GM13977 (cell line): ENCODE measurements at regions not wholly inside any gene's neighbourhood (a gene's known extent, or its start where the extent isn't known, plus 50 kb on each side); places are given as distances from the start of the nearest gene placed in this dataset.

Source experiments
- DNase-seq: peaks from one replicate; pipeline ENCODE4 v3.0.0; 2012; ENCODE audit warnings: low spot score
- CTCF ChIP-seq: IDR thresholded peaks from 2 replicates; pipeline ENCODE4 v1.5.1; 2012; ENCODE audit warnings: mild to moderate bottlenecking, control low read depth; ENCODE audit not compliant: insufficient read depth; ENCODE audit errors: extremely low read depth, missing control alignments
- in situ Hi-C: fragments of 300-500 bp; cut with MboI; formaldehyde crosslinking; loops from one replicate; pipeline ENCODE4 v1.12.0; 2022; ENCODE audit warnings: low sequenced_read_pairs, low pct_unique_long_range_greater_than_20kb, mixed read lengths, inconsistent platforms; ENCODE audit not compliant: unreplicated experiment

- DNase-seq: no peak
- TF ChIP-seq CTCF: no peak
- in situ Hi-C loops: no loop called here
Observed at GRCh38 chr11:129699711-129700304, 115.8 kb upstream of the TMEM45B start.

GRCh38 chr11:129700701-129701100, 114.9 kb upstream of the TMEM45B start:
- no peak for DNase-seq
- in situ Hi-C loops: no loop called here
- TF ChIP-seq CTCF: no peak

DNA sequence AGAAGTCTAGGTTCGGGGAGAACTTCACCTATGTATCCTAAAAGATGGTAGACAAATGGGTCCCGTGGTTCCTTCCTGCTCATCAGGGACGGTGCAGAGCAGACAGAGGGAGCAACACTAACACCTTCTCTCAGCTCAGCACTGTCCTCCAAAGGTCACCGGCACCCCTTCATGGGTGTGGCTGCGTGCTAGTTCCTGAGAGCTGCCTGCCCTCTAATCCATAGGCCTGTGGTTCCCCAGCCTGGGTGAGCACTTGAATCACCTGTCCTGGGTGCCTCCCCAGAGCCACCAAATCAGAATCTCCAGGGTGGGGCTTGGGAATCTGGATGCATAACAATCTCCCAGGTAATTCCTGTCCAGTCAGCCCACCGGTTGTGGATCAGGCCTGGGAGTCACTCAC, 113.9 kb upstream of the TMEM45B start:
- TF ChIP-seq CTCF: no peak
- DNase-seq: no peak
- in situ Hi-C loops: no loop called here

DNA sequence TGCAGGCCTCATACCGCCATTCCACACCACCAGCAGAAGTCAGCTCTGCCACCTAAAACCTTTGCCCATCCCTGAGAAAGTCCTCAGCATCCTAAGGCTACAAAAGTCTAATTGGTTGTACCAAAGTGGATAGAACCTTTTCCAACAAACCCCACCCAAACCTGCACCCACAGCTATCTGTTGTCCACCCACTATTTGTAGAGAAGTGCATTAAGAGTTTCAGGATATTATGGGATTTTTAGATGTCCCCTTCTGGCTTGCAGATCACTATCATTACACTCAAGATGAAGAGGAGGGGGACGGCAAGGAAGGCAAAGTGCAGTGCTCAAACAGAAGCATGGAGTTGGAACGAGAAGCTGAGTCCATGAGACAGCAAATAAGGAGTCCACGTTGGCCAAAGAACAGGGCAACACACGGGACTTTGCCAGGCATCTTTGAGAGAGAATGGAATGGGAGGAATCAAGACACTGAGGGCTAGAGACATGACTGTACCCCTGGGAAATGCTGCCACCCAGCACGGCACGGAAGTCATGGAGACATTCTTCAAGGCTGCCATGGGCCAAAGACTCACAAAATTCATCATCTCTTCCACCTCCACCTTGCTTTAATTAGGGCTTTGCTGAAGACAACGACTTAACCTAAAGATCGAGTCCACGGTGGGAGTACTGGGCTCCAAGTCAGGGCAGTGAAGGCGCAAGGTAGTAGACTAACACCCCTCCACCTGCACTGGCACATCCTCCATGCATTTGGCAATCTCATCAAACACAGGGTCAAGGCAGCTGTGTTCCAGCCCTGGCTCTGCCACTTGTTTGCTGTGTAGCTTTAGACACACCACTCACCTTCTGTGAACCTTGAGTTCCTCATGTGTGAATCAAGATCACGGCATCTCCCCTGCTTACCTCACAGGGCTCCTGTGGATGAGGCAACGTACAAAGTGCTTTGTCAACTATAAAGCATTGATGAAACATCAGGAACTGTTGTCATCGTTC, 112.9 kb upstream of the TMEM45B start:
- no peak for TF ChIP-seq CTCF
- DNase-seq: no peak

GRCh38 chr11:129703846-129704245, 111.8 kb upstream of the TMEM45B start:
- TF ChIP-seq CTCF: no peak
- in situ Hi-C loops: no loop called here
- DNase-seq: no peak

More for the DNA sequence above, 112.9 kb upstream of the TMEM45B start:
- in situ Hi-C loops: no loop called here

DNA sequence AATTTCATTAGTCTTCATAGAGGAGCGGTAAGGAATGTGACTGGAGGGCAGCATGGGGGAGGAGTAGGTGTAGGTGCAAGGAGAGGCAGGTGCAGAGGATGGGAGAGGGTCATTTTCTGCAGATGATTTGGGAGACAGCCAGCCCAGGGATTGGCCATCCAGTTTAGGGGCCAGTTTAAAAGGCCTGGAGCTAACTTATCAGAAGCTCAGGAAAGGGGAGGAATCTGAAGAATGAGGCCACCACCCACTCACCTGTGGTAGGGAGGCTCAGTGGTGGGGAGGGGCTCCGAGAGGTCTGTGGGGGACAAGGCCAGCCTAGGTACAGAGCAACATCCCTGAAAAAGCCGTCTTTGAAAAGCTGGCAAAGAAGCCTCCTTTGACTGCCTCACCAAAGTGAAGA, 110.8 kb upstream of the TMEM45B start:
- in situ Hi-C loops: no loop called here
- TF ChIP-seq CTCF: no peak
- no peak for DNase-seq
